DND-41 (cell line): ENCODE measurements at regions not wholly inside any gene's neighbourhood (a gene's known extent, or its start where the extent isn't known, plus 50 kb on each side); places are given as distances from the start of the nearest gene placed in this dataset.

ENCODE experiments used
- ATAC-seq: fragments of 200-7000 bp; cut with Tn5 transposase; 3 replicates; pipeline ENCODE4 v1.9.1; 2021; ENCODE audit warnings: low read depth; ENCODE audit not compliant: insufficient read depth
- DNase-seq: peaks from one replicate; pipeline ENCODE4 v3.0.0-alpha.2; 2020
- H2AFZ ChIP-seq: 2 replicates; pipeline ENCODE4 v1.6.0; 2012; ENCODE audit warnings: low read depth, low read length
- H3K27ac ChIP-seq: 2 replicates; pipeline ENCODE4 v1.5.1; 2012; ENCODE audit warnings: low read length, inconsistent platforms
- H3K27me3 ChIP-seq: fragments of 200-600 bp; sonication (generic); 2 replicates; pipeline ENCODE4 v1.6.0; 2012; ENCODE audit warnings: low read length, mild to moderate bottlenecking, inconsistent platforms; ENCODE audit not compliant: insufficient read depth, poor library complexity
- H3K36me3 ChIP-seq: 2 replicates; pipeline ENCODE4 v1.5.1; 2012; ENCODE audit warnings: low read length, inconsistent platforms; ENCODE audit not compliant: insufficient read depth
- H3K4me1 ChIP-seq: 2 replicates; pipeline ENCODE4 v1.5.1; 2012; ENCODE audit warnings: mild to moderate bottlenecking, low read length; ENCODE audit not compliant: insufficient read depth
- H3K4me2 ChIP-seq: 2 replicates; pipeline ENCODE4 v1.6.0; 2012; ENCODE audit warnings: mild to moderate bottlenecking, moderate library complexity, low read length, inconsistent platforms; ENCODE audit not compliant: insufficient read depth
- H3K4me3 ChIP-seq, 2 experiments: fragments of 200-600 bp in 1 of 2; shearing (Covaris generic) in 1 of 2; 2 replicates each; pipeline ENCODE4 v1.5.1; 2012 to 2016; ENCODE audit warnings: inconsistent platforms in 2 of 2, low read length in 2 of 2, mild to moderate bottlenecking in 2 of 2, low read depth in 1 of 2, moderate library complexity in 1 of 2
- H3K79me2 ChIP-seq: 2 replicates; pipeline ENCODE4 v1.6.0; 2012; ENCODE audit warnings: low read length, inconsistent platforms; ENCODE audit not compliant: insufficient read depth
- H3K9ac ChIP-seq: 2 replicates; pipeline ENCODE4 v1.6.0; 2012; ENCODE audit warnings: low read depth, mild to moderate bottlenecking, inconsistent platforms, low read length, moderate library complexity
- H3K9me3 ChIP-seq: 2 replicates; pipeline ENCODE4 v1.5.1; 2012; ENCODE audit warnings: low read length, moderate library complexity, mild to moderate bottlenecking, inconsistent platforms; ENCODE audit not compliant: insufficient read depth, severe bottlenecking
- H4K20me1 ChIP-seq: 2 replicates; pipeline ENCODE4 v1.6.0; 2012; ENCODE audit warnings: low read length; ENCODE audit not compliant: insufficient read depth
- CTCF ChIP-seq: IDR thresholded peaks from 2 replicates; pipeline ENCODE4 v1.5.1; 2012; ENCODE audit warnings: borderline replicate concordance, low read length, moderate library complexity, mild to moderate bottlenecking; ENCODE audit not compliant: poor library complexity, severe bottlenecking; ENCODE audit errors: extremely low read depth
- EZH2 ChIP-seq: IDR thresholded peaks from 3 replicates; pipeline ENCODE4 v1.6.1; 2012; ENCODE audit warnings: borderline replicate concordance, low read depth, mild to moderate bottlenecking, moderate library complexity, low read length, inconsistent platforms; ENCODE audit not compliant: severe bottlenecking

- Histone ChIP-seq H4K20me1 (no peaks in the 10 kb centered on the region), H3K9me3 (no peaks in the 10 kb centered on the region), H3K4me1 (no peaks in the 10 kb centered on the region), H3K4me2 (no peak overlapping the region), H3K27me3 (peaks cover 3% of the 10 kb centered on the region), H3K9ac (no peak overlapping the region), H2AFZ (no peak overlapping the region), H3K27ac (no peak overlapping the region), H3K36me3 (no peaks in the 10 kb centered on the region), H3K4me3 (no peak overlapping the region), H3K79me2 (no peaks in the 10 kb centered on the region)
- DNase-seq (no peak), ATAC-seq (no peak)
- TF ChIP-seq CTCF (no peak), EZH2 (no peak)
These were observed 83.7 kb downstream of the BLID start for GRCh38 chr11:122032317-122032716.

- H3K9me3 ChIP-seq, result no peaks in the 10 kb centered on the region
- H3K36me3 ChIP-seq, result no peaks in the 10 kb centered on the region
- no peak overlapping the region for H2AFZ ChIP-seq
- H3K4me2 ChIP-seq, result no peak overlapping the region
- no peak for ATAC-seq
- peaks cover 3% of the 10 kb centered on the region for H3K27me3 ChIP-seq
- DNase-seq, result no peak
- H3K79me2 ChIP-seq, result no peaks in the 10 kb centered on the region
- H3K4me3 ChIP-seq, result no peak overlapping the region
- H3K27ac ChIP-seq, result no peak overlapping the region
- H3K9ac ChIP-seq, result no peak overlapping the region
- no peaks in the 10 kb centered on the region for H4K20me1 ChIP-seq
- TF ChIP-seq EZH2, result no peak
- no peak for TF ChIP-seq CTCF
- no peaks in the 10 kb centered on the region for H3K4me1 ChIP-seq
These were observed 84.2 kb downstream of the BLID start for GRCh38 chr11:122031813-122032212.

GRCh38 chr11:122030286-122030685 lies 85.7 kb downstream of the BLID start:
- ATAC-seq (no peak), DNase-seq (no peak)
- H3K9ac ChIP-seq, result no peak overlapping the region
- no peak overlapping the region for H2AFZ ChIP-seq
- H3K36me3 ChIP-seq, result no peaks in the 10 kb centered on the region
- no peaks in the 10 kb centered on the region for H3K79me2 ChIP-seq
- no peak overlapping the region for H3K4me3 ChIP-seq
- no peaks in the 10 kb centered on the region for H3K4me1 ChIP-seq
- no peak overlapping the region for H3K27ac ChIP-seq
- TF ChIP-seq EZH2 (no peak), CTCF (no peak)
- no peaks in the 10 kb centered on the region for H4K20me1 ChIP-seq
- peaks cover 3% of the 10 kb centered on the region for H3K27me3 ChIP-seq
- no peaks in the 10 kb centered on the region for H3K9me3 ChIP-seq
- no peak overlapping the region for H3K4me2 ChIP-seq

GRCh38 chr11:122028545-122028944 lies 87.5 kb downstream of the BLID start:
- Histone ChIP-seq H3K9me3 (no peaks in the 10 kb centered on the region), H3K4me1 (no peaks in the 10 kb centered on the region), H3K27ac (no peak overlapping the region), H3K27me3 (peaks cover 3% of the 10 kb centered on the region), H2AFZ (no peak overlapping the region), H3K4me2 (no peak overlapping the region), H3K4me3 (no peak overlapping the region), H3K79me2 (no peaks in the 10 kb centered on the region), H3K36me3 (no peaks in the 10 kb centered on the region), H4K20me1 (no peaks in the 10 kb centered on the region), H3K9ac (no peak overlapping the region)
- no peak for DNase-seq
- no peak for TF ChIP-seq EZH2
- TF ChIP-seq CTCF, result no peak
- no peak for ATAC-seq
